Peyer's patch (tissue), 4 donors: ENCODE measurements at regions not wholly inside any gene's neighbourhood (a gene's known extent, or its start where the extent isn't known, plus 50 kb on each side); places are given as distances from the start of the nearest gene placed in this dataset.
"Not testable (repeated sequence)": the region's sequence is repeated elsewhere in the genome, so short reads cannot be mapped to it uniquely, and the experiment has no call there.

Experiments used
- DNase-seq, 3 donors: peaks; one replicate each; pipeline ENCODE4 v3.0.0-alpha.2; 2017 to 2019
- H3K27ac ChIP-seq, 4 donors: fragments of 200-600 bp; sonication (generic); one replicate each; pipeline ENCODE4 v1.5.1; 2016 to 2019
- H3K27me3 ChIP-seq, 2 donors: fragments of 200-600 bp; sonication (generic); one replicate each; pipeline ENCODE4 v1.5.1; 2019
- H3K36me3 ChIP-seq, 3 donors: fragments of 200-600 bp; sonication (generic); one replicate each; pipeline ENCODE4 v1.5.1; 2016 to 2019
- H3K4me1 ChIP-seq, 4 donors: fragments of 200-600 bp; sonication (generic); one replicate each; pipeline ENCODE4 v1.5.1; 2016 to 2019
- H3K4me3 ChIP-seq, 4 donors: fragments of 200-600 bp; sonication (generic); 1 replicate in 3 of 4; 2 replicates in 1 of 4; pipeline ENCODE4 v1.5.1; 2016 to 2019; ENCODE audit warnings: mild to moderate bottlenecking in 1 of 4
- H3K9me3 ChIP-seq, 4 donors: fragments of 200-600 bp; sonication (generic); one replicate each; pipeline ENCODE4 v1.5.1; 2016 to 2019; ENCODE audit warnings: mild to moderate bottlenecking in 1 of 4
- POLR2A ChIP-seq, 2 donors: fragments of 450-650 bp; IDR thresholded peaks; one replicate each; pipeline ENCODE4 v1.5.1; 2017; ENCODE audit warnings: antibody characterized with exemption in 2 of 2, mild to moderate bottlenecking in 2 of 2, moderate library complexity in 2 of 2
- TF ChIP-seq, protein P1 (sequence below), 6 experiments: fragments of 450-650 bp in 4 of 6; fragments of 200-600 bp in 2 of 6; sonication (generic) in 1 of 6; IDR thresholded peaks; one replicate each; pipeline ENCODE4 v1.5.1; 2017 to 2019; ENCODE audit warnings: antibody characterized with exemption in 6 of 6, mild to moderate bottlenecking in 3 of 6, moderate library complexity in 1 of 6

DNA sequence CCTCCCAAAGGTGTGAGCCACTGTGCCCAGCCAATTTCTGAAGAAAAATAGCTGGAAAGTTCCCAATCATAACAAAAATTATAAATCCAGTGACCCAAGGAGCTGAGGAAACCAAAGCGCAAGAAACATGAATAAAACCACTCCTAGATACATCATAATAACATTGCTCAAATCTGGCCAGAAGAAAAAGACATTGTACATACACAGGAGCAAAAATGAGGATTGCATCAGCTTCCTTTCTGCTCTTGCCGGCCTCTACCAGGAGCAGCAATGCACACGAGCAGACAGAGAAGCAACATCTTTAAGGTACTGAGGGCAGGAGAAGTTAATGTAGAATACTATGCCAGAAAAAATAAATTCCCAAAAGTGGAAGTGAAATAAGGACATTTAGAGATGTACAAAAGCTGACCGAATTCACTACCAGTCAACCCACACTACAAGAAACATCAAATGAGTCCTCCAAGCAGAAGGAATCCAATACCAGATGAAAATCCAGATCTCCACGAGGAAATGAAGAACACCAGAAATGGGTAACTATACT lies 127.0 kb upstream of the NBPF11 start:
- not testable (repeated sequence) for H3K4me1 ChIP-seq, H3K4me3 ChIP-seq, H3K9me3 ChIP-seq, H3K27ac ChIP-seq, H3K27me3 ChIP-seq, DNase-seq, H3K36me3 ChIP-seq

DNA sequence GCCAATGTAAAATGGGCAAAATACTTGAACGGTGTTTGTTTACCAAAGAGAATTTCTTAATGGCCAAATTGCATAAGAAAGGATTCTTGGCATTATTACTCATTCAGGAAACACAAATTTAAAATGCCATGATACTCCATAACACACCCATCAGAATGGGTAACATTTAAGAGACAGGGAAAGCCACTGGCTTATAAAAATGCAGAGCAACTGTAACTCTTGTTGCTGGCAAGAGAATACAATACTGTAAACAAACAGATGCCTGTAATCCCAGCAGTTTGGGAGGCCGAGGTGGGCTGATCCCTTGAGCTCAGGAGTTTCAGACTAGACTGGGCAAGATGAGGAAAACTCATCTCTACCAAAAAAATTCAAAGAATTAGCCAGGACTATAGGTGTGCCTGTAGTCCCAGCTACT lies 125.8 kb upstream of the NBPF11 start:
- H3K9me3 ChIP-seq, H3K4me3 ChIP-seq, H3K4me1 ChIP-seq, DNase-seq, H3K27me3 ChIP-seq, H3K27ac ChIP-seq, H3K36me3 ChIP-seq: not testable (repeated sequence)

DNA sequence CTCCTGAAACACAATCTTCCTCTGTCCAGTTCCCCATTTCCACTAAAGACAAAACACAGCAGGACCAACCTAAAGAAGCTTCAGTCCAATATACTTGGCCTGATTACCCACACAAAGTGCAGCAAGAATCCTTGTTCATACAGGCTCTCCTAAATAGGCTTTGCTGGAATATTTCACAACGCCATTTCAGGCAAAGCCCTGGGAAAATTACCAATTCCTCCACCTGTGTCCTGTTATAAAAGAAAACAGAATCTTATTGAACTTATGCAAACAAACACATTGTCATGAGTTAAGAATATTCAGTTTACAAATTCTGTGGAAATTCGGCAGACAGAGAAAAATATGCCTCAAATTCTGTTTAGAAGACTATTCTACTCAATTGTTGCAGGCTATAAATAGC lies 115.0 kb upstream of the NBPF11 start:
- H3K9me3 ChIP-seq, H3K4me3 ChIP-seq, H3K4me1 ChIP-seq, H3K27ac ChIP-seq, H3K36me3 ChIP-seq, DNase-seq, H3K27me3 ChIP-seq: not testable (repeated sequence)

DNA sequence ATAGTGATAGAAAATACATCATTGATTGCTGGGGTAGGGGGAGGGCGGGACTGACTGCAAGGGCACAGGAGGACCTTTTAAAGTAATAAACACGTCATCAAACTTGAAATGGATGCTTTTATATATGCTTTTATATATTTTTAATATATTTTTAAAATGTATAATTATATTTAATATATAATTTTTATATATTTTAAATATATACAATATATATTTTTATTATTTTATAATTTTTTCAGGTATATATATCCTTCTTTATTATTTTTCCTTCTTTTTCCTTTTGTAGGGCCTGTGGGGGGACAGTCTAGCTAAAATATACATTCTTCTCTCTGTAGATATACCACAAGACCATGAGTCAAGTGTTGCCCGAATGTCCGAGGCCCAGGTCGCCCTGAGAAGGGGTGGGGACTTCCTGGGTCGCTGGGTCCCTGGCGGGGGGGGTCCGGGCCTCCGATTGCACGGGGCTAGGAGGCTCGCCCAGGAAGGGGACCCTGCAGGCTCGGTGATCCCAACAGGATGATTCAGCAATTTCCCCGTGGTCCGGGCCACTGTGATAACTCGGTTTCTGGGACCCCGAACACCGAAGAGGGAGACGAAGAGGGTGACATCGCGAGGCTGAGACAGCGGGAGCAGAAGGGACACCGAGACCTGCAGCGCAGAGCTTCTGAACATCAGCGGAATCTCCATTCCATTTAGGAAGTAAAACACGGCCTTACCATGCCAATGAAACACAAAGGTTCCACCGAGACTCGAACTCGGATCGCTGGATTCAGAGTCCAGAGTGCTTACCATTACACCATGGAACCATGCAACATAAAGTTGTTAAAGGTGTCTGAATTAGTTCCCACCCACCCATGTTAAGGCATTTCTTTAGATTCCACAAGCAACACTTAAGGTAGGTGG lies 112.5 kb upstream of the NBPF11 start:
- TF ChIP-seq, protein P1, sequence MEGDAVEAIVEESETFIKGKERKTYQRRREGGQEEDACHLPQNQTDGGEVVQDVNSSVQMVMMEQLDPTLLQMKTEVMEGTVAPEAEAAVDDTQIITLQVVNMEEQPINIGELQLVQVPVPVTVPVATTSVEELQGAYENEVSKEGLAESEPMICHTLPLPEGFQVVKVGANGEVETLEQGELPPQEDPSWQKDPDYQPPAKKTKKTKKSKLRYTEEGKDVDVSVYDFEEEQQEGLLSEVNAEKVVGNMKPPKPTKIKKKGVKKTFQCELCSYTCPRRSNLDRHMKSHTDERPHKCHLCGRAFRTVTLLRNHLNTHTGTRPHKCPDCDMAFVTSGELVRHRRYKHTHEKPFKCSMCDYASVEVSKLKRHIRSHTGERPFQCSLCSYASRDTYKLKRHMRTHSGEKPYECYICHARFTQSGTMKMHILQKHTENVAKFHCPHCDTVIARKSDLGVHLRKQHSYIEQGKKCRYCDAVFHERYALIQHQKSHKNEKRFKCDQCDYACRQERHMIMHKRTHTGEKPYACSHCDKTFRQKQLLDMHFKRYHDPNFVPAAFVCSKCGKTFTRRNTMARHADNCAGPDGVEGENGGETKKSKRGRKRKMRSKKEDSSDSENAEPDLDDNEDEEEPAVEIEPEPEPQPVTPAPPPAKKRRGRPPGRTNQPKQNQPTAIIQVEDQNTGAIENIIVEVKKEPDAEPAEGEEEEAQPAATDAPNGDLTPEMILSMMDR (IDR thresholded peaks at IDR 0.05): no peak
- no peak for TF ChIP-seq POLR2A (IDR thresholded peaks at IDR 0.05)
- Histone ChIP-seq H3K27me3 (no peaks in the 10 kb centered on the region), H3K4me1 (no peaks in the 10 kb centered on the region), H3K4me3 (peak overlapping the region; percentile 40 to 66 (median 50)), H3K9me3 (no peaks in the 10 kb centered on the region), H3K36me3 (no peaks in the 10 kb centered on the region), H3K27ac (no peak overlapping the region)
- no peak for DNase-seq

- peak; percentile 39 to 57 (median 52) for DNase-seq
- peak overlapping the region; percentile 40 to 66 (median 50) for H3K4me3 ChIP-seq
These were observed 111.8 kb upstream of the NBPF11 start for GRCh38 chr1:148263906-148264255.

GRCh38 chr1:148263128-148263905 lies 111.2 kb upstream of the NBPF11 start:
- Histone ChIP-seq H3K9me3 (no peaks in the 10 kb centered on the region), H3K4me3 (peak overlapping the region; percentile 40 to 66 (median 50)), H3K27ac (peak overlapping the region; percentile 50 to 75 (median 73)), H3K4me1 (no peaks in the 10 kb centered on the region), H3K36me3 (no peaks in the 10 kb centered on the region), H3K27me3 (no peaks in the 10 kb centered on the region)
- peak; percentile 69 to 85 for TF ChIP-seq POLR2A (IDR thresholded peaks at IDR 0.05)
- TF ChIP-seq, protein P1 (IDR thresholded peaks at IDR 0.05): no peak
- peak; percentile 68 to 86 (median 75) for DNase-seq

More at GRCh38 chr1:148263906-148264255, 111.8 kb upstream of the NBPF11 start:
- no peaks in the 10 kb centered on the region for H3K9me3 ChIP-seq
- H3K36me3 ChIP-seq: no peaks in the 10 kb centered on the region
- H3K27me3 ChIP-seq: no peaks in the 10 kb centered on the region
- H3K4me1 ChIP-seq: no peaks in the 10 kb centered on the region
- no peak for TF ChIP-seq POLR2A (IDR thresholded peaks at IDR 0.05)
- TF ChIP-seq, protein P1 (IDR thresholded peaks at IDR 0.05): no peak
- peak overlapping the region; percentile 50 to 75 (median 73) for H3K27ac ChIP-seq

- H3K27me3 ChIP-seq, H3K4me3 ChIP-seq, H3K36me3 ChIP-seq, H3K27ac ChIP-seq, DNase-seq, H3K9me3 ChIP-seq, H3K4me1 ChIP-seq: not testable (repeated sequence)
These were observed 109.6 kb upstream of the NBPF11 start for GRCh38 chr1:148261684-148262083.

DNA sequence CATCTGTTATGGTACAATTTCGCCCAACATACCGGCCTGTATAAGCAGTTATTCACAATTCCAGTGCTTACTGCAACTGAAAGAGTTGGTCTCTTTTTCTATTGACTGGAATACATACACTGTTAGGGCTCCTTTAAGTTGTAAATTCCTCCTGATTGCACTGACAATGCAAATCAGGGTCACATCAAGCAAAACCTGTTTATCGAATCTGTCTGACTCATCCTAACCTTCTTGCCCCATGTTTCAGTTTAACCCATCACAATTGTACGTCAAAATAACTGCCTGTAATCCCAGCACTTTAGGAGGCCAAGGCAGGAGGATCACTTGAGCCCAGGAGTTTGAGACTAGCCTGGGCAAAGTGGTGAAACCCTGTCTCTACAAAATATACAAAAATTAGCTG lies 105.8 kb upstream of the NBPF11 start:
- not testable (repeated sequence) for DNase-seq

More for the DNA sequence above, 105.8 kb upstream of the NBPF11 start:
- H3K36me3 ChIP-seq, H3K9me3 ChIP-seq, H3K27ac ChIP-seq, H3K4me1 ChIP-seq, H3K4me3 ChIP-seq, H3K27me3 ChIP-seq: not testable (repeated sequence)
